IPS-20b (cell line): ENCODE measurements at regions not wholly inside any gene's neighbourhood (a gene's known extent, or its start where the extent isn't known, plus 50 kb on each side); places are given as distances from the start of the nearest gene placed in this dataset.
"Not testable (repeated sequence)": the region's sequence is repeated elsewhere in the genome, so short reads cannot be mapped to it uniquely, and the experiment has no call there.

Experiments
- H3K27ac ChIP-seq: one replicate; pipeline ENCODE4 v1.5.1; 2013; ENCODE audit warnings: low read length
- H3K27me3 ChIP-seq: 2 replicates; pipeline ENCODE4 v1.6.1; 2013; ENCODE audit warnings: mild to moderate bottlenecking, low read length, inconsistent platforms; ENCODE audit not compliant: insufficient read depth
- H3K36me3 ChIP-seq: 2 replicates; pipeline ENCODE4 v1.6.1; 2013; ENCODE audit warnings: low read depth, mild to moderate bottlenecking, inconsistent platforms, low read length, moderate library complexity; ENCODE audit not compliant: insufficient read depth
- H3K4me1 ChIP-seq: 2 replicates; pipeline ENCODE4 v1.6.1; 2013; ENCODE audit warnings: mild to moderate bottlenecking, control low read depth, inconsistent platforms, low read length, moderate library complexity; ENCODE audit not compliant: insufficient read depth
- H3K4me3 ChIP-seq: 2 replicates; pipeline ENCODE4 v1.5.1; 2013; ENCODE audit warnings: mild to moderate bottlenecking, low read length, inconsistent platforms
- H3K9ac ChIP-seq: 2 replicates; pipeline ENCODE4 v1.6.1; 2013; ENCODE audit warnings: low read depth, mild to moderate bottlenecking, inconsistent platforms, low read length, moderate library complexity
- H3K9me3 ChIP-seq: 2 replicates; pipeline ENCODE4 v1.6.1; 2013; ENCODE audit warnings: mild to moderate bottlenecking, low read depth, low read length, inconsistent platforms; ENCODE audit not compliant: insufficient read depth

- no peak overlapping the region for H3K27ac ChIP-seq
- H3K9ac ChIP-seq, result no peak overlapping the region
- no peaks in the 10 kb centered on the region; the same call in 1 of the 2 replicates for H3K4me1 ChIP-seq
- H3K36me3 ChIP-seq, result no peaks in the 10 kb centered on the region
- no peak overlapping the region for H3K4me3 ChIP-seq
- no peaks in the 10 kb centered on the region for H3K9me3 ChIP-seq
- no peaks in the 10 kb centered on the region for H3K27me3 ChIP-seq
Measured at GRCh38 chr3:73848173-73848906, 223.6 kb upstream of the PDZRN3 start.

- H3K4me1 ChIP-seq, result no peaks in the 10 kb centered on the region; the same call in 1 of the 2 replicates
- no peak overlapping the region for H3K27ac ChIP-seq
- H3K9ac ChIP-seq, result no peak overlapping the region
- no peaks in the 10 kb centered on the region for H3K27me3 ChIP-seq
- no peaks in the 10 kb centered on the region for H3K36me3 ChIP-seq
- no peak overlapping the region for H3K4me3 ChIP-seq
- H3K9me3 ChIP-seq, result no peaks in the 10 kb centered on the region
Measured at GRCh38 chr3:73846951-73847350, 222.2 kb upstream of the PDZRN3 start.

GRCh38 chr3:73839032-73839431, 214.3 kb upstream of the PDZRN3 start:
- Histone ChIP-seq H3K27ac (no peak overlapping the region), H3K36me3 (no peaks in the 10 kb centered on the region), H3K4me3 (no peak overlapping the region), H3K4me1 (no peaks in the 10 kb centered on the region), H3K27me3 (no peaks in the 10 kb centered on the region), H3K9ac (no peak overlapping the region), H3K9me3 (peaks cover 7% of the 10 kb centered on the region; the same call in 1 of the 2 replicates)

DNA sequence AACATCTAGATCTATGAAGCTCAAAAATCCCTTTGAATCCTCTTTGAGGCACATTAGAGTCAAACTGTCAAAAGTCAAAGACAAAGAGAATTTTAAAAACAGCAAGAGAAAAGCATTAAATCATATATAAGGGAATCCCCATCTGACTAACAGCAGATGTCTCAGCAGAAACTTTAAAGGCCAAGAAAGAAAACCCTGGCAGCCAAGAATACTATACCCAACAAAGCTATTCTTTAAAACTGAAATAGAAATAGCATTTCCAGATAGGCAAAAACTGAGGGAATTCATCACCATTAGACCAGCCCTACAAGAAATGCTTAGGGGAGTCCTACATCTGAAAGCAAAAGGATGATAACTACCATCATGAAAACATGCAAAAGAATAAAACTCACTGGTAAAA, 211.2 kb upstream of the PDZRN3 start:
- H3K36me3 ChIP-seq, result no peaks in the 10 kb centered on the region
- H3K9me3 ChIP-seq, result peaks cover 7% of the 10 kb centered on the region; the same call in 1 of the 2 replicates
- H3K9ac ChIP-seq, result no peak overlapping the region
- H3K4me3 ChIP-seq, result no peak overlapping the region
- no peaks in the 10 kb centered on the region for H3K27me3 ChIP-seq
- H3K4me1 ChIP-seq, result no peaks in the 10 kb centered on the region
- no peak overlapping the region for H3K27ac ChIP-seq

DNA sequence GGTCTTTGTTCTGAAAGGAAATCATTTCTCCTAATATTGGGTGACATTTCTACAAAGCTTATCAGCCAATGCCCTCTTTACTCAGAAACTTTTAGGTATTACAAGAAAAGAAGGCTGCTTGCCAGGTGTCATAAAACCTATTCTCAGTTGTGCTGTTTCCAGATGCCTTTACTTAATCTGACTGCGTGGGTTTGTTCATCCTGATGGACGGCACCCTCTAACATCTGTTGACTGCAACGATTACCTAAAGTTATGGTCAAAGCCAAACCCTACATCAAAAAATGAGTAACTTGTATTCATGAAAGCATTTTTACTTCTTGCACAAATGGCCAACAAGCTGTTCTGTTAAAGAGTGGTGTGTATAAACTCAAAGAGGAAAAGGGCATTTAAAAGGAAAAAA, 207.7 kb upstream of the PDZRN3 start:
- H3K4me1 ChIP-seq, result no peaks in the 10 kb centered on the region
- no peak overlapping the region for H3K4me3 ChIP-seq
- peaks cover 7% of the 10 kb centered on the region; the same call in 1 of the 2 replicates for H3K9me3 ChIP-seq
- H3K9ac ChIP-seq, result no peak overlapping the region
- no peak overlapping the region for H3K27ac ChIP-seq
- H3K36me3 ChIP-seq, result no peaks in the 10 kb centered on the region
- no peaks in the 10 kb centered on the region for H3K27me3 ChIP-seq

GRCh38 chr3:73828348-73828747, 203.6 kb upstream of the PDZRN3 start:
- Histone ChIP-seq H3K27ac (no peak overlapping the region), H3K9ac (no peak overlapping the region), H3K9me3 (no peaks in the 10 kb centered on the region), H3K36me3 (no peaks in the 10 kb centered on the region), H3K4me3 (no peak overlapping the region), H3K27me3 (no peaks in the 10 kb centered on the region), H3K4me1 (no peaks in the 10 kb centered on the region)

GRCh38 chr3:73827725-73828211, 203.0 kb upstream of the PDZRN3 start:
- H3K27me3 ChIP-seq, result no peaks in the 10 kb centered on the region
- H3K4me3 ChIP-seq, result no peak overlapping the region
- H3K27ac ChIP-seq, result no peak overlapping the region
- no peak overlapping the region for H3K9ac ChIP-seq
- no peaks in the 10 kb centered on the region for H3K4me1 ChIP-seq
- H3K9me3 ChIP-seq, result no peaks in the 10 kb centered on the region
- H3K36me3 ChIP-seq, result no peaks in the 10 kb centered on the region

- no peak overlapping the region for H3K9ac ChIP-seq
- H3K27me3 ChIP-seq, result no peaks in the 10 kb centered on the region
- H3K4me1 ChIP-seq, result no peaks in the 10 kb centered on the region
- H3K4me3 ChIP-seq, result no peak overlapping the region
- H3K9me3 ChIP-seq, result peaks cover 2% of the 10 kb centered on the region
- H3K36me3 ChIP-seq, result no peaks in the 10 kb centered on the region
- no peak overlapping the region for H3K27ac ChIP-seq
Measured at GRCh38 chr3:73827204-73827603, 202.5 kb upstream of the PDZRN3 start.

- H3K27ac ChIP-seq, H3K4me3 ChIP-seq, H3K4me1 ChIP-seq, H3K36me3 ChIP-seq, H3K9ac ChIP-seq, H3K27me3 ChIP-seq: not testable (repeated sequence)
- peaks cover 19% of the 10 kb centered on the region for H3K9me3 ChIP-seq
Measured at GRCh38 chr3:73820896-73821295, 196.2 kb upstream of the PDZRN3 start.

DNA sequence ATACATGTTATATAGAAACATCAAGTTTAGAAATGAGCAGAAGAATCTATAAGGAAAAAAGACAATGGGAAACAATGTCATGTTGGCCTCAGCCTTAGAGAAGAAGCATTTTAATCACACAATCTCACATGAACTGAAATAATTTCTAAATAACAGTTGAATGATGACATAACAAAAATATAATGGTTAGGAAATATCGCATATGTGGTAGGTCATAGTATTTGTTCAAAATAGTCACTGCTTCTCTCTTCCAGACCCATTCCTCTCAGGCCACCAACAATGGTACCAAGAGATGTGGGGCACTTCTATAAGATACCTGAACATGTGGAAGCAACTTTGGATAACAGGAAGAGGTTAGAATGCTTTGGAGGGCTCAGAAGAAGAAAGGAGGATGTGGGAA, 195.7 kb upstream of the PDZRN3 start:
- H3K9ac ChIP-seq, result no peak overlapping the region
- H3K4me1 ChIP-seq, result peaks cover 5% of the 10 kb centered on the region; the same call in 1 of the 2 replicates
- no peaks in the 10 kb centered on the region for H3K36me3 ChIP-seq
- H3K27ac ChIP-seq, result no peak overlapping the region
- no peak overlapping the region for H3K4me3 ChIP-seq
- H3K27me3 ChIP-seq, result no peaks in the 10 kb centered on the region
- H3K9me3 ChIP-seq, result peaks cover 19% of the 10 kb centered on the region

- no peak overlapping the region for H3K27ac ChIP-seq
- H3K4me3 ChIP-seq, result no peak overlapping the region
Measured at GRCh38 chr3:73815966-73816365, 191.2 kb upstream of the PDZRN3 start.

GRCh38 chr3:73813692-73814292, 189.1 kb upstream of the PDZRN3 start:
- Histone ChIP-seq H3K9me3 (no peaks in the 10 kb centered on the region), H3K27me3 (no peaks in the 10 kb centered on the region), H3K36me3 (no peaks in the 10 kb centered on the region), H3K4me3 (no peak overlapping the region), H3K9ac (no peak overlapping the region), H3K4me1 (peaks cover 5% of the 10 kb centered on the region; the same call in 1 of the 2 replicates), H3K27ac (no peak overlapping the region)

More at GRCh38 chr3:73815966-73816365, 191.2 kb upstream of the PDZRN3 start:
- H3K27me3 ChIP-seq, result no peaks in the 10 kb centered on the region
- no peak overlapping the region for H3K9ac ChIP-seq
- no peaks in the 10 kb centered on the region for H3K36me3 ChIP-seq
- H3K4me1 ChIP-seq, result peaks cover 5% of the 10 kb centered on the region; the same call in 1 of the 2 replicates
- H3K9me3 ChIP-seq, result peaks cover 5% of the 10 kb centered on the region; the same call in 1 of the 2 replicates
